ENCODE measurements at regions not wholly inside any gene's neighbourhood (a gene's known extent, or its start where the extent isn't known, plus 50 kb on each side); places are given as distances from the start of the nearest gene placed in this dataset.

DNA sequence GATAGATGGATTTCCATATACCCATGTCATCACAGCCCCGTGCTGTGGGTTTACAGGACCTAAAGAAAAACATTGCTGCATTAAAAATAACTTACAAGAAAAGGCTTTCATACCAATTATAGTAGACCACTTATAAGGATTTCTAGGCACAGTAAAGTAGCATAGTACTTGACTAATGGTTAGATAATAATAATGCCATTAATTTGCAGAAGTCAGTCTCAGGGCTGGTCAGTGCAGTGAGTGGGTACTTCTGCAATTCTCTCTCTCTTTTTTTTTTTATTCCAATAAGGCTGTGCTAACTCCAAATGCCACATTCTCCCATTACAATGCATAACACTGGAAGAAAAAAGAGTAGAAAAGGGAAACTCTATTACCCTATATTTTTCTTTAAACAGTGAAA, 73.1 kb upstream of the TMPRSS15 start:
- TF ChIP-seq, protein P1, sequence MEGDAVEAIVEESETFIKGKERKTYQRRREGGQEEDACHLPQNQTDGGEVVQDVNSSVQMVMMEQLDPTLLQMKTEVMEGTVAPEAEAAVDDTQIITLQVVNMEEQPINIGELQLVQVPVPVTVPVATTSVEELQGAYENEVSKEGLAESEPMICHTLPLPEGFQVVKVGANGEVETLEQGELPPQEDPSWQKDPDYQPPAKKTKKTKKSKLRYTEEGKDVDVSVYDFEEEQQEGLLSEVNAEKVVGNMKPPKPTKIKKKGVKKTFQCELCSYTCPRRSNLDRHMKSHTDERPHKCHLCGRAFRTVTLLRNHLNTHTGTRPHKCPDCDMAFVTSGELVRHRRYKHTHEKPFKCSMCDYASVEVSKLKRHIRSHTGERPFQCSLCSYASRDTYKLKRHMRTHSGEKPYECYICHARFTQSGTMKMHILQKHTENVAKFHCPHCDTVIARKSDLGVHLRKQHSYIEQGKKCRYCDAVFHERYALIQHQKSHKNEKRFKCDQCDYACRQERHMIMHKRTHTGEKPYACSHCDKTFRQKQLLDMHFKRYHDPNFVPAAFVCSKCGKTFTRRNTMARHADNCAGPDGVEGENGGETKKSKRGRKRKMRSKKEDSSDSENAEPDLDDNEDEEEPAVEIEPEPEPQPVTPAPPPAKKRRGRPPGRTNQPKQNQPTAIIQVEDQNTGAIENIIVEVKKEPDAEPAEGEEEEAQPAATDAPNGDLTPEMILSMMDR (IDR thresholded peaks at IDR 0.05; ENCODE audit: insufficient read depth, low read depth, low read length) = no peak
- TF ChIP-seq EZH2 (IDR thresholded peaks at IDR 0.05; ENCODE audit: insufficient read depth, low read length) = no peak

All from astrocyte (in vitro differentiated cells and primary cell).